Fibroblast of mammary gland (primary cell): ENCODE measurements at regions not wholly inside any gene's neighbourhood (a gene's known extent, or its start where the extent isn't known, plus 50 kb on each side); places are given as distances from the start of the nearest gene placed in this dataset.

Source experiments
- DNase-seq: peaks from one replicate; pipeline ENCODE4 v3.0.0-alpha.2; 2010; ENCODE audit warnings: low read depth
- H3K4me3 ChIP-seq: 2 replicates; pipeline ENCODE4 v1.5.1; 2011; ENCODE audit warnings: low read depth, mild to moderate bottlenecking, low read length, moderate library complexity; ENCODE audit not compliant: control insufficient read depth
- TF ChIP-seq, protein P1 (sequence below): conservative IDR thresholded peaks from 2 replicates; pipeline ENCODE4 v1.5.1; 2011; ENCODE audit warnings: low read depth, low read length, inconsistent platforms; ENCODE audit not compliant: control insufficient read depth, insufficient read depth

DNA sequence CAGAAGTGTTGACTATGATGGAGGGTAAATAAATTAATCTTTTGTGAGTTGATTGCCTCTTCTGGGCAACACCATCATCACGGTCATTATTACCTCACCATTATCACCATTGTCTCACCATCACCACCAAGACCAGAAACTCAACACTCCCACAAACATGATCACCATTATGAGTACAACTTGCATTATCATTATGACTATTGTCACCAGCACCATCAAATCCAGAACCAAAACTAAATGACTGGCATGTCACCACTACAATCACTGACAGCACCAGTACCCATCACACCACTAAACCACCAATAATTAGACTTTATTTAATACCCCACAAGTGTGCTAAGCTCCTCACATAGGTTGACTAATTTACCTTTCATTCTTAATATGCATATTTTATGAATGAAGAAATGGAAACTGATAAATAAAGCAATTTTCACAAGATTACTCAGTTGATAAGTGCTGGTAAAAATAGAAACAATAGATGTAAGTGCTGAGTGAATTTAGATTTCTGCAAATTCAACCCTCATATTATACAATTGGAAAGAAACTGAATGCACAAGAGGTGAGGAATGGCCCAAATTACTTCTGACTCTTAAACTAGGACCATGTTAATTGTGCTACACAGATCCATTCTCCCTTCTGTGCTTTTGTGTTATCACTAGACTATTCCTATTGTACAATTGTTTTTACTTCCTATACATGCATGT, 517.8 kb upstream of the PAPPA start:
- TF ChIP-seq, protein P1, sequence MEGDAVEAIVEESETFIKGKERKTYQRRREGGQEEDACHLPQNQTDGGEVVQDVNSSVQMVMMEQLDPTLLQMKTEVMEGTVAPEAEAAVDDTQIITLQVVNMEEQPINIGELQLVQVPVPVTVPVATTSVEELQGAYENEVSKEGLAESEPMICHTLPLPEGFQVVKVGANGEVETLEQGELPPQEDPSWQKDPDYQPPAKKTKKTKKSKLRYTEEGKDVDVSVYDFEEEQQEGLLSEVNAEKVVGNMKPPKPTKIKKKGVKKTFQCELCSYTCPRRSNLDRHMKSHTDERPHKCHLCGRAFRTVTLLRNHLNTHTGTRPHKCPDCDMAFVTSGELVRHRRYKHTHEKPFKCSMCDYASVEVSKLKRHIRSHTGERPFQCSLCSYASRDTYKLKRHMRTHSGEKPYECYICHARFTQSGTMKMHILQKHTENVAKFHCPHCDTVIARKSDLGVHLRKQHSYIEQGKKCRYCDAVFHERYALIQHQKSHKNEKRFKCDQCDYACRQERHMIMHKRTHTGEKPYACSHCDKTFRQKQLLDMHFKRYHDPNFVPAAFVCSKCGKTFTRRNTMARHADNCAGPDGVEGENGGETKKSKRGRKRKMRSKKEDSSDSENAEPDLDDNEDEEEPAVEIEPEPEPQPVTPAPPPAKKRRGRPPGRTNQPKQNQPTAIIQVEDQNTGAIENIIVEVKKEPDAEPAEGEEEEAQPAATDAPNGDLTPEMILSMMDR = no peak
- no peak overlapping the region for H3K4me3 ChIP-seq
- DNase-seq = no peak

- DNase-seq = no peak
Measured at GRCh38 chr9:115636596-115636995, 517.0 kb upstream of the PAPPA start.

GRCh38 chr9:115637661-115638060, 515.9 kb upstream of the PAPPA start:
- H3K4me3 ChIP-seq = no peak overlapping the region
- DNase-seq = no peak
- TF ChIP-seq, protein P1 = no peak

More at GRCh38 chr9:115636596-115636995, 517.0 kb upstream of the PAPPA start:
- TF ChIP-seq, protein P1 = no peak
- no peak overlapping the region for H3K4me3 ChIP-seq

- TF ChIP-seq, protein P1 = no peak
- no peak overlapping the region for H3K4me3 ChIP-seq
- peak; percentile 87 for DNase-seq
Measured at GRCh38 chr9:115640887-115641286, 512.7 kb upstream of the PAPPA start.

- no peak for DNase-seq
- TF ChIP-seq, protein P1 = no peak
- no peak overlapping the region for H3K4me3 ChIP-seq
Measured at GRCh38 chr9:115642285-115642684, 511.3 kb upstream of the PAPPA start.

DNA sequence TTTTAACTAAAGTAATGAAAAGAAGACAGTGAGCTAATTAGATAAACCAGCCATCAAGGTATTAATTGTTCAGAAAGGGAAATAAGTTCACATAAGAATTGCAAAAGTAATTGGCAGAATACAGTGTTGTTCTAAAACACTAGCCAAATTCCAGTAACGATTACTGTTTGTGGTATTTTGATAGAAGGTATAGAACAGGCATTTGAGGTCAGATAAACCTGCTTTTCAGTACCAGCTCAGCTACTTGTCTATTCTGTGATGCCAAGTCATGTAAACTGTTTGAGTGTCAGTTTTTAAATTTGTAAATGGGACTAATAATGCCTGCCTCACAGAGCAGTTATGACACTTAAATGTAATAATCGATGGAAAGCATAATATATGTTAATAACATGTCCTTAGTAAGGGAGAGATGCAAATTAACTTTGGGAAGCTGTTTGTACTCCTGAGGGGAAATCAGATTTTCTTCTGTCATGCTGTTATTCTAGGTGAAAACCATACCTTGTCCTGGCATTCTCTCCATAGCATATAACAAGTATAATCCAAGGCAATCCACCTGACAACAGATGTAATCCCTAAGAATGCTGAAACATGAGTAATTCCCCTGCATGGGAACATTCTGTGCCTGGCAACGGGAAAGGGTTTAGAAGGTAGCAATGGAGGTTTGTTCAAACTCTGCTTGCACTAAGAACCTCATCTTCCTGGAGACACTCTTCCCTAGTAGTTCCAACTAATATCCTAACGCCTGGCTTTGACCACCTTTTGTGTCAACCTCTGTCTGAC, 509.5 kb upstream of the PAPPA start:
- TF ChIP-seq, protein P1 = no peak
- no peak overlapping the region for H3K4me3 ChIP-seq
- peak; percentile 49 for DNase-seq
